NCI-H2107 (cell line): ENCODE measurements at regions not wholly inside any gene's neighbourhood (a gene's known extent, or its start where the extent isn't known, plus 50 kb on each side); places are given as distances from the start of the nearest gene placed in this dataset.

Source experiments
- DNase-seq: peaks from one replicate; lab custom pipeline; 2025; lab: John Stamatoyannopoulos, UW

DNA sequence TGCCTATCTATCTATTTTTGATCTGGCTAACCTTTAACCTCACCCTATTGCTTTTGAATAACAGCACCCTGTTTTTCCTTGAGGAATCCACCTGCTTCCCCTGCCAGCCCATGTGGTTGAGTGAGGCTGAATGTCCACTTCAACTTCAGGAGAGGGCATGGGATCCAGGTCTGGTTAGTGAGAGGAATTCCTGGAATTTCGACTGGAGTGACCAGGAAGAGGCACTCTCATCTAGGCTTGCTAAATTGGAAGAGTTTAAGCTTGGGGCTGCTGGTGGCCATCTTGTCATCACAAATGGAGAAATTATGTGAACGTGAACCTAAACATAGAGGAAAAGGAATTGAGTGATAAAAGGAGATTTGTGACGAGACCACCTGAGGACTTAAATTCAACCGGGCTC, 322.1 kb downstream of the OSTF1 start:
- no peak for DNase-seq

DNA sequence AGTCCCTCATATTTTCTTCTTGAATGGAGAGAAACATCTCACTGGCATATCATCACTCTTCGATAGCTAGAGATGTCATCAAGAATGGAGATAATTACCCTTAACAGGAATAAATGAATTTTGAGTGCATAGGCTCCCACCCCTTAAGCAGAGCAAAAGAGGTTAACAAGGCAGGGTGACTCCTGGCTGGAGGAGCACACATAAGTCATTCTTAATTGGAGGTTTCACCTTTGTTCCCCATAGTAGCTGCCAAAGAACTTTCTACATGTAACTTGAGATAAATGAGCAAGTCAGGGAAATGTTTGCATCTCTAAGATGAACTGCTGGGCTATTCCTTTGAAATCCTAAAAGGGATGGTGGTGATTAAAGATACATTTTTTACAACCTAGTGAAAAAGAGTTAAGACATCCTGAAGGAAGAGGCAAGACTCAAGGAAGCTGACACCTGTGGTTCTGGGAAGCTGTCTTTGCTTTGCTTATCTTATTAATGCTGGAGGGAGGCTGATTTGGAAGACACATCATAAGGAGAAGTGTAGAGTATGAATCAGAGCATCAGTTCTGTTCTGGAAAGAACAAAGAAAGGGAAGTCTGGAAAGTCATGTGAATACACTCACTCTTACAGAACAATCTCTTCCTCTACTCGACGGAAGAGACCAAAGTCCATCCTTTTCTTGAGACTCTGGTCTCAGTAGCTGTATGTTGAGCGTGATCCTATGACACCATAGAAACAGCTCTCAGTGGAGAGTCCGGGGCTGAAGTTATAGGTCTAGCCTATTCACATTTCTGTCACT, 326.3 kb downstream of the OSTF1 start:
- no peak for DNase-seq

DNA sequence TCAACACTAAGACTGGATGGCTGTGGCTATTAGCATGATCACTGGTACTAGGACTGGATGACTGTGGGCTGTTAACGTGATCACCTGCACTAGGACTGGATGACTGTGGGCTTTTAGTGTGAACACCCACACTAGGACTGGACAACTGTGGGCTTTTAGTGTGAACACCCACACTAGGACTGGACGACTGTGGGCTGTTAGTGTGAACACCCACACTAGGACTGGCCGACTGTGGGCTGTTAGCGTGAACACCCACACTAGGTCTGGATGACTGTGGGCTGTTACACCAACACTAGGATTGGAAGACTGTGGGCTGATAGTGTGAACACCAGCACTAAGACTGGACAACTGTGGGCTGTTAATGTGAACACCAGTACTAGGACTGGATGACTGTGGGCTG, 329.2 kb downstream of the OSTF1 start:
- no peak for DNase-seq

DNA sequence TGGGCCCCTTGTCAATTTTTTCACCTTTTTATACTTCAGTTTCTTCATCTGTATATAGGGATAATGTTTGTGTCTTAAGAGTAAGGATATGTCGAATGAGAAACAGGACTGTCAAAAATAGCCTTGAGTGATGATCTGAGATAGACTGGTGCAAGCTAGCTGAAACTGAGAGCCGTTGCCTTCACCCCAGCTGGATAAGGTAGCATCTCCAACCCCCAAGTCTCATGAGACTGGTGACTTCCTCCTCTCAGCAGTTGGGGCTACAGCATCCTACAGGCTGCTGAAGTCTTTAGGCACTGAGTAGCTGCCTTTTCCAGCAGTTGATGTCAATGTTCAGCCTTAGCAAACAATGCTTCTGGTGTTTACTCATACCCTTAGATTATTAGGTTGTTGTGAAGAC, 330.2 kb downstream of the OSTF1 start:
- no peak for DNase-seq

DNA sequence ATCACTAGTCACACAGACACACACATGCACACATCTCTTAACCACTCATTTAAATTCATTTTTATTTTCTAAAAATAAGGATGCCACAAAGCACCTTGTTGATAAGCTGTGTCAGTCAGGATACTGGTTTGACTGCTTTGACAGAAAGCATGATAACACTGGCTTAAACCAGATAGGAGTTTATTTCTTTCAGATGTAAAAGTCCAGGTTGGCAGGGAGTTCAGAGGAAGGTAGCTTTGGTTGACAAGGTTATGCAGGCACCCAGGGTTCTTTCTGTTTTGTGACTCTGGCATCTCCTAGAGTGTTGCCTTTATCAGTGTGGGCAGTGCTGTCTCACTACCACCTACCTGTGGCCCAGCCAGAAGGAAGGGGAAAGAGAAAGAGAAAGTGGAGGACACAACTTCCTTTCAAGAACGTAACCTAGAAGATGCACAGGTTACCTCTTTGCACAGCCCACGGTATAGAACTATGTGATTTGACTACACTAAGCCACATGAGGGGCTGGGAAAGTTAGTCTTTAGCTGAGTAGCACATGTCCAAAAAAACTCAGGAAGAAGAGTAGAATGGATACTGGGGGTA, 334.7 kb downstream of the OSTF1 start:
- no peak for DNase-seq

DNA sequence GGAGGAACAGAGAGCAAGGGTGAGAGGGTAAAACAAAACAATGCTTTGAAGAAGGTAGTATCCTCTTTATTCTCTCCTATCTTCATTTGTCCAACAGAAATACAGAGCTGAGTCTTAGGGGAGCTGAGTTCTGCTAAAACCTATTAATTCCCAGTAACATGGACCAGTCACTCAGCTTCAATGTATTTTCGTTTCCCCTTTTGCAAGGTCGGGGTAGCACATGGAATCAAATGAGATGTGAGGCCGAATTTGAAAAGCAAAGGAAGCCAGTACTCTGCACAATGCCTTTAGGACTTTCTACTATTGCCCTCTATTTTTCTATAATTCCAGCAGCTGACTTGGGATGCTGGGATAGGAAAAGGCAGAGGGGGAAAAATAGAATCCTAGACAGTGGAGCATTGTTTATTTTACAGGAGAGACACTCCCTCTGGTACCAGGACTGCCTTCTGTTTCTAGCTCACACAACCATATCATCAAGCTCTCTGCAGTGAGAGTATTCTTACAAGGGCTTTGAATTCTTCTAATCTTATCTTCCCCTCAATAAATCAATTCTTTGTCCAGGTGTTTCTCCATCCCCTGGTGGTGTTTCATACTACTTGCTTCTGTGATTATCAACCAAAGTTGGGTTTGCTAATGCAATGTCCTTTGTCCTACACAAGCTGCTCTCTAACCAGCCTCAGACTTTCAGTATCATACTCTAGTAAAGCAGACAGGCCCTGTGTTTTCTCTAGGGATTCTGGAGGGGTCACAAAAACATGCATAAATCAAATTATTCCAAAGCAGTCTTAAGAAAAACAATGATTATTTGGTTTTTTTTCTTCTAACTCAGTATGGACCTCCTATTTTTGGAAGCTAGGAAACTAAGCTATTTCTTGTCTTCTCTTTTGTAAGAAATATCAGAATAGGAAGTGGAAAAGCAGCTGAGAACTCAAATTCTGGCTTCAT, 341.5 kb downstream of the OSTF1 start:
- no peak for DNase-seq

DNA sequence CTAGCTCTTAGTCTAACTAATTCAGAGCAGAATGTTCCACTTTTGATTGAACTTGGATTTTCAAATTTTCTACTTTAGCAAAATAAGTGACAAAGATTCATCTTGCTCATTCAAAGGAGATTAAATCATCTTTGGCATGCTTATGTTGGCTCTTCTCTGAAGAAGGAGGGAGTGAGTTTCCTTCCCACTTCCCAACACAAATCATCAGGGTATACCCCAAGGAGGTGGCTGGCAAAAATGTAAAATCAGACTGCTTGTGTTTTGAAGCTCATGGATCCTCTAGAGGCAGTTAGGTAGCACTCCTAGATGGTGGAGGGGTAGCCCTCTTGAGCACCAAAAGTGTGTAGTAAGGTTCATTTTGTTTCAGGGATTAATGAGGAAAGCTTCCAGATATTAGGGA, 343.1 kb downstream of the OSTF1 start:
- no peak for DNase-seq

DNA sequence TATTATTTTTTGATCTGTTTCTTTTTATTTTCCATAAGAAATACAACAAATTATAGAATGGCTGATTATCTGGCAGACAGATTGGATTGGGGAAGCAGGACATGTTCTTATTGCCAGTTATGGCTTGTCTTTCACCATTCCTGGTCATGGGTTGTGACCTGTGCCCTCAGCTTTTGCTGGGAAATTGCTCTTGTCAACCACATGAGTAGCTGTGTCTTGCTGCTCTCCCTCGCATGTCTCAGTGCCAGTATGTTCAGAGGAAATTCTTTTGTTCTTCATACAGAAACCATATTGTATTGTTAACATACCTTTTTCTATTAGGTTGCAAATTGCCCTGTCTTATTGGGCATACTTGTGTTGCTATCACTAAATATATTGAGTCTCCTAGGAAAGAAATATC, 344.1 kb downstream of the OSTF1 start:
- no peak for DNase-seq

DNA sequence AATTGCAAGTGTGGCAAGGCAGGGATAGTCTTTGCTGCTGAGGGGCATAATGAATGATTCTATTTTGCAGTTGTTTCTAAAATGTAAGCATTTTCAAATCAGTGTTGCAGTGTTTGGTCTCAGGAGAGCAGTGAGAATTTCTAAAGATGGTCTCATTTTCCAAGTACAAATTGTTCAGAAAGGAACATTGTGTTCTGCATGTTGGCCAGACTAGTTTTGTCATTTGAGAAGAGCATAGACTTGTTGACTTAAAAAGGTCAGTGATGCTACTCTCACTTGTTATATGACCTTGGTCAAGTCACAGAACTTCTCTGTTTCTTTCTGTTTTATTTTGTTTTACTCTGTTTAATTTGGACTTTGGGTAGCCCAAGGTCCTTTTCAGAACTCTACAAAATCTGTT, 344.6 kb downstream of the OSTF1 start:
- DNase-seq = no peak

DNA sequence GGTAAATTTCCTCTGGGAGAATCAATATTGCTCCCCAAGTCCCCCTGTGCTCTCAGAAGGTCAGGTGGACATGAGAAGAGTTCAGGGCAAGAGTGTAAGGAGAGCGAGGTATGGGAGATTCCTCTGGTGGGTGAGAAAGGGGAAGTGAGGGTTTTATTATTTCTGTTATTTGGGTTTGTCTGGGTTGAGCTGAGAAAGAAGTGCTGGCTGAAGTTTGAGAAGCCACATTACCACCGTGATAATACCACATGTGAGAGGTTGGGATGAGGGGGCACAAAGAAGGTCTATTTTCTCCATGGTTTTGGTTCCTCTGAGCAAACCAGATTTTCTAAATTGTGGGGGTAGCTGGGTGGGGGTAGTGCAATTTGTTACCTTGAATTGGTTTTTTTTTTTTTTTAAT, 350.4 kb downstream of the OSTF1 start:
- no peak for DNase-seq

DNA sequence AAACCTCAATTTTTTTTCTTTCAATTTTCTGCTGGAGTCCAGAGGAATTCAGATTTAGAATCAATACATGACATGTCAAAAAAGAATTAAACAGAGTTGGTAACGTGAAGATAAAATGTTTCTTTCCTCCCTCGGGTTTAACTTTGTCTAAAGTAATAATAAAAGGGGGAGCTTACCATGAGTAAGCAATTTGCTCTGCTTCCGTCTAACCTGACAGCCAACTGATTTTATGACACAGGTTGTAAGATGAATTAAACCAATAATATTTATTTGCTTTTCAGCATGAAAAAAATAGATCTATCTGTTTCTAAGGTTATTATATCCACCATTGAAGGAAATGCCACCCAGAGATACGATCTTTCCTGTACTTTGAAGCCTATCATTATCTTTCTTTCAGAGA, 352.6 kb downstream of the OSTF1 start:
- no peak for DNase-seq

DNA sequence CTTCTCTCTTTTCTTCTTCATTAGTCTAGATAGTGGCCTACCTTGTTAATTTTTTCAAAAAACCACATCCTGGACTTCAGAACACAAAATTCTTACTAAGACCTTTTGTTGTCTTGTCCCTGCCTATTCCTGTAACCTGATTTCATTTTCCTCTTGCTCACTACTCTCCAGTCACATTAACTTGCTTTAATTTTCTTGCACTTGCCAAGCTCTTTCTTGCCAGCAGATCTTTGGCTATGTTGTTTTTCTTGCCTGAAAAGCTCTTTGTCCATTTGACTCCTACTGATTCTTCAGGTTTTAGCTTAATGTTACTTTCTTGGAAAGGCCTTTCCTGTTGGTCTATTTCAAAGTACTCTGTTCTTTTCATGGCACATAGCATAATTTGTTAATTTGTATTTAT, 356.8 kb downstream of the OSTF1 start:
- no peak for DNase-seq

DNA sequence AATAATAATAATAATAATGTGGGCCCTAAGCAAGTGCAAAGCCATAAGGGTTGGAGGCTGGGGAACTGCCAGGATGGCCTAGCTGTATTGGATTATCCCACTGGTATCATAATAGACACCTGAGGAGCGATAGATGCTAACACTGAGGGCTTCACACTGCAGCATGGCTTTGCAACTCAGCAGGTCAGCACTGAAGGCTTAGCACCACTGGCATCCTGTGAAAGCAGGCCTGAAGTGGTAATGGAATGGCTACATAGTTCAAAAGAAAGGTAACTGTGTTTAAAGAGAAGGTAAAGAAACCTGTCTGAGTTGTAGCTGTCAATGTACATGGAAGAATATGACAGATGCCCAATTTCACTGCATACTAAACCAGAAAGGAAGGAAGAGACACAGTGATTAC, 359.0 kb downstream of the OSTF1 start:
- DNase-seq = no peak

DNA sequence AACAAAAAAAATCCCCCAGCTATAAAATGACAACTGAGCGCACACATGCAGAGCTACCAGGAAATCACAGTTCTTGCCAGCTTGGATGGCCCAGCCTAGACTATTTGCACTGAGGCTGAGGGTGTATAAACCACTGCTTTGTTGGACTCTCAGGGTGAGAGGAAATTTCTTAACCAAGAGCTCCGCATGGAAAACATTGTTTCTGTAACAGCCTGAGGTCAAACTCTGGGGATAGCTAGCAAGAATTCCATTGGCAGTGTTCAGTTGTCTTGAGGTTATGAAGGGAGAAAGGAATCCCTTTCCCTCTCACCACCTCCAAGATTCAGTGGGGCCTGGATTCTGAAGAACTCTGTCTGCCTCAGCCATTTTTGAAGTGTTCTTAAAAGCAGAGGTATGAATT, 360.0 kb downstream of the OSTF1 start:
- DNase-seq = no peak

DNA sequence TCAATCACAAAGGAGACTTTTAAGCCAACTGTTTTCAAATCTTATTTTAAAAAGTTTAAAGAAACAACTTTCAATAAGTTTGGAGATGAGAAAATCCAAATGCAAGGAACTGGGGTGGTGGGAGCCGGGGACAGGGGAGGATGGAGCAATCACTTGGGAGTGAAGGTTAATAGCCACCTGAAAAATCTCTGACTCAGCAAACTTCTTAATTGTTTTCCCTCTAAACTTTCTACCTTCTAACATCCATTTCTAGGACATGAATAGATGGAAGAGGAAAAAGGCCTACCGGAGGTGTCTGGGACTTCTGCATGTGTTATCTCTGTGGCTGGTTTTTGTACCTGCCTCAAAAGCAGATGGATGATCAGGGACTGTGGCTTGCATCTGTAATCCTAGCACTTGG, 360.6 kb downstream of the OSTF1 start:
- DNase-seq = no peak

DNA sequence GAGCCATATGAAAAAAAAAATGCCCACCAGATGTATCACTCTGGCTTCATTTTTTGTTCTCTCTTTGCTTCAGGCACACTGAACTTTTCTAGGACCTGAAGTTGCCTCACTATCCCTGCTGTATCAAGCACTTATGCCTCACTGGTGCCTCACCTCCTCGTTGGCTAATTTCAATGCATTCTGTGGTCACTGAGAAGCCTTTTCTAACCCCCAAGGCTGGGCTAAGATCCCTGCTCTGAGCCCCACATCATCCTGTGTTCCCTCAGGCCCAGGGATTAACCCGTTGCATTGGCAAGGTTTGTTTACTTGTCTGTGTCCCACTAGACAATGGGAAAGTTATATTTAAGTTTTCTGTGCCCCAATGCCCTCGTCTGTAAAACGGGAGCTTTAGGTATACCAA, 362.7 kb downstream of the OSTF1 start:
- no peak for DNase-seq

DNA sequence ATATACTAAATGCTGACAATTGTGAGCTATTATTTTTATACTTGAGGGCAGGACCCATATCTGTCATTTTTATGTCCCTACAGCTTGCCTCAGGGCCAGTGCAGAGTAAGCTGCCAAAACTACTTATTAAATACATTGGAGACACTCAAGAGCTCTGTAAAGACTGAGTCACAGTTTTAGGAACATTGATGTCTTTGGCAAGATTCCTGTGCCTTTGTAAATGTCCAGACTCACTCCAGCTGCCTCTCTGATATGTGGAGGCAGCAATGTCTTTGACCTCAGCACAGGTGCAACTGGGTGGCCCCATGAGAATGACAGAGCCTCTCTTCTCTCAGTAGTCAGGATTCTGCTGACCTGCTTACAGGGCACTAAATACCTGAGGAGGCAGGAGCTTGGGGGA, 363.2 kb downstream of the OSTF1 start:
- no peak for DNase-seq

DNA sequence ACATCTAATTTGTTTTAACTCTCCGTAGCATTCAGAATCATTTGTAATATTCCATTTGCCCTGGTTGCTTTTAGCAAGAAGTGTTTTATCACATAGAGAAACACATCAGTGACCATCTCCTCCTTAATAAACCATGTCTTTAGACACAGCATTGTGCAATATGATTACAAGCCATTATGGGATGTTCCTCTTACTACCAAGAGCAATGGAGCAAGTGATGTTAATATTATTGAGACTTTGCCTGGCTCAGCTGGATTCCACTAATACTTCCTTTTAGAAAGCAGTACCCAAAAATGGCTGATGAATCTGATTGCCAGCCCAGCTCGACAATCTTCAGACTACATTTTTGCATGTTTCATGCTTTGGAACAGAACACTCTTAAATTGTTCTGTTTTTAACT, 364.2 kb downstream of the OSTF1 start:
- DNase-seq = no peak

DNA sequence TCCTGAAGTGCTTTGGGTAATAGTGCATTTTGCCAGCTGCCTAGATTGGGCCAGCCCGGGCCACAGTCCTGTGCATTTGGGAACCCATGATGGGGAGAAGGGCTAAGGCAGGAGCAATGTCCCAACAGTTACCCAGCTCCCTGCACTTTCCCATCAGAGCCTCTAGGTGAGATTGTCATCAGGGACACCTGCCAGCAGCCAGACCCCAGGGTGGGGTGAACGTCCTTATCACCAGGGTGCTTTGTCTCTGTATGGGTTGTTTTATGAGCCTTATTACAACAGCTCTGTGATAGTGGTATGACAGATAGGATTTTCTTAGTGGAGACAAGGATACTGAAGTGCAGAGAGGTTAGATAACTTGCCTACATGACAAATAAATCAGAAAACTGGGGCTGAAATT, 365.7 kb downstream of the OSTF1 start:
- no peak for DNase-seq

DNA sequence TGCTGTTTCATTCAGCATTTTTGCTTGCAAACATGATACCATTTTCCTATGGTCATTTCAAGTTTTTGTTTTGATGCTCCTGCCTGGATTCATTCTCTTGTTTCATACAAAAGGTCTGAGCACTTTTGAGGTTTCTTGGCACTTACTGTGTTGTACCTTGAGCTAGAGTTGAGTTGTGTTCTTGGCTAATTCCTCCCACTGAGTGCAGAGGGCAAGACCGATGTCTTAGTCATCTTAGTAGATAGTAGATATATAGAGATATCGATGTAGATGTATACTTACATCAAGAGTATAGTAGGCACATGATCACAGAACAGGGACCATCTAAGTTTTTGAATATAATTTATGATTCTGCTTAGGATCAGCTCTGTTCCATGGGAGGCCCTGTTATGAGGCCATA, 366.6 kb downstream of the OSTF1 start:
- no peak for DNase-seq

DNA sequence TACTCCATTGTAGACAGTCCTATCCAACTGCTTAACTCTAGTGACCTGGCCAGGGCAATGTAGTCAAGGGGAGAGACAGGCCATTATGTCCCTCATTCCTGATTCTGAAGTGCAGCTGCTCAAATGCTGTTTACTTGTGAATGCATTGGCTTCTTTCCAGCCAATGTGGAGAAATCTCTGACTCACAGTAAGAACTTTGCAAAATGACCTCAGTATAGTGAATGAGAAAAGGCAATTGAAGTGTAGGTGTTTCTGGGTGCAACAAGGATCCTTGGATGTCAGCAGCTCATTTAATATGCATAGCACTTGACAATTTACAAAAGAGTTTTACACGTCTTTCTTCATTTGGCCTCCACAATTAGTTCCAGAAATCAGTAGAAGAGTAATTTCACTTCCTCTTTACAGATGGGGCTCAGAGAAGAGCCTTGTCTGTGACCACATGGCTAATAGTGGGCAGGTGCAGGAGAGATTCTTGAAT, 367.2 kb downstream of the OSTF1 start:
- no peak for DNase-seq

DNA sequence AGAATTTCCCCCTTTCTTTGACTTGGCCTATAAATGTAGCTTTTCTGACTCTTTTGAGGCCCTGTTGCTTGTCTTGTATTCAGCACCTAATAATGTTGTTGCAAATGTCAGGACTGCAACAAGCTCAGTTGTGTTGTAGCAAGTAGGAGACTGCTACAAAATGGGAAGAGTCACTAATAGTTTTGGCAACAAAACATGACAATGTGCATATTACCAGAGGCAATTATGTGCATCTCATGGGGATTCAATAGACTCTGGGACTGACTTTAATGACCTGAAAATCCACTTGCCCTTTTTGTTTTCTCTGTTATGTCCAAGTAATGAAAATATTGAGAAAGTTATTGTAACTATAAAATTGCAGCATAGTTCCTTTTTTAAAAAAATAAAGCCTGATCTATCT, 368.4 kb downstream of the OSTF1 start:
- no peak for DNase-seq

DNA sequence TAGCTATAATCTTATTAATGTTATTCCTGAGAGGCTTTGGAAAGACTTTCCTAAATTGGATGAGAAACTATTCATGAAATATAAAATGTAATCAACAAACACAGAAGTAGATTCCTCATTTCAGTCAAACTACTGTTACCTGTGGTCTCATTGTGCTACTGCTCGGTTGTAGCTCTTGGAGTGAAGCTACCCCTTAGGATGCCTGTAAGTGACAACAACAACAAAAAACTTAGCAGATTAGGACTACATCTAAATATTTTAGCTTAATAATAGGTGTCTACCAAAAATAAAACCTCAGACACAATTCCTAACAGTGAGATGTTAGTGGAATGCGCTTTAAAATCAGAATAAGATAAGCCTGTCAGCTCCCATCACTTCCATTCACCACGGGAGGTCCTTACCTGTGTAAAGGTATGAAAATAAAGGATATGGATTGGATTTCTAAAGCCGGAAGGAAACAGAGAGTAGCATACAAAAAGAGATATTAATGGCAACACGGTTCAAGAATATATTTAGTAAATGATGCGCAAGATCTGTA, 369.2 kb downstream of the OSTF1 start:
- DNase-seq = no peak
